Bronchial epithelial cell (primary cell): ENCODE measurements at regions not wholly inside any gene's neighbourhood (a gene's known extent, or its start where the extent isn't known, plus 50 kb on each side); places are given as distances from the start of the nearest gene placed in this dataset.

Source experiments
- DNase-seq: peaks from one replicate; pipeline ENCODE4 v3.0.0-alpha.2; 2010; ENCODE audit warnings: low read depth
- FAIRE-seq: peaks from 2 replicates; lab custom pipeline; 2011; peaks lifted over from hg19 to GRCh38; lab: Jason Lieb, UNC
- H3K27me3 ChIP-seq: 2 replicates; pipeline ENCODE4 v1.5.1; 2011; ENCODE audit warnings: low read length; ENCODE audit not compliant: control insufficient read depth, insufficient read depth
- H3K36me3 ChIP-seq: 2 replicates; pipeline ENCODE4 v1.5.1; 2011; ENCODE audit warnings: low read length; ENCODE audit not compliant: control insufficient read depth, insufficient read depth
- H3K4me3 ChIP-seq: 2 replicates; pipeline ENCODE4 v1.5.1; 2011; ENCODE audit warnings: mild to moderate bottlenecking, low read depth, low read length, control low read depth
- CTCF ChIP-seq: IDR thresholded peaks from 2 replicates; pipeline ENCODE4 v1.5.1; 2011; ENCODE audit warnings: mild to moderate bottlenecking, moderate library complexity, low read length, control low read depth, inconsistent platforms; ENCODE audit not compliant: insufficient read depth, severe bottlenecking

- TF ChIP-seq CTCF, result no peak
- Histone ChIP-seq H3K36me3 (no peaks in the 10 kb centered on the region), H3K27me3 (no peaks in the 10 kb centered on the region), H3K4me3 (no peak overlapping the region)
- FAIRE-seq (no peak), DNase-seq (no peak)
These were observed 74.7 kb upstream of the CD44 start for GRCh38 chr11:35064114-35064800.

DNA sequence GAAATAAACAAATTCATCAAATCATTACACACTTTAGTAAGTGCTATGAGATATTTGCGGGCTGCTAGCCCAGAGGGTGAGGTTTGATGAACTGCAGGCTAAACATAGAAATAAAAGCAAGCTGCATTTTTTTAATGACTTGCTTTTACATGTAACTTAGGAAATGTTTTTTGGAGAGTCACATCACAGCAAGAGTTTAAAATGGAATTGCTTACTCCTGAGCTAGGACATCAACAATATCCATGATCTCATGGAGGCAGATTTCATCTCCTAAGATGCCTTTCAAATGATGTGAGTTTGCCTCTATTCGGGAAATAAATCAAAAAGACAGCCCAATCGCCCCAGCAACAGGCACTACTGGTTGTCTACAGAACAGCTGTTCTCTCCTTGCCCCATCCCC is 73.4 kb upstream of the CD44 start:
- Histone ChIP-seq H3K4me3 (no peak overlapping the region), H3K36me3 (no peaks in the 10 kb centered on the region), H3K27me3 (no peaks in the 10 kb centered on the region)
- DNase-seq, result no peak
- no peak for FAIRE-seq
- TF ChIP-seq CTCF, result no peak

- Histone ChIP-seq H3K36me3 (no peaks in the 10 kb centered on the region), H3K27me3 (no peaks in the 10 kb centered on the region), H3K4me3 (no peak overlapping the region)
- FAIRE-seq, result no peak
- no peak for DNase-seq
- TF ChIP-seq CTCF, result no peak
These were observed 72.9 kb upstream of the CD44 start for GRCh38 chr11:35066030-35066429.

DNA sequence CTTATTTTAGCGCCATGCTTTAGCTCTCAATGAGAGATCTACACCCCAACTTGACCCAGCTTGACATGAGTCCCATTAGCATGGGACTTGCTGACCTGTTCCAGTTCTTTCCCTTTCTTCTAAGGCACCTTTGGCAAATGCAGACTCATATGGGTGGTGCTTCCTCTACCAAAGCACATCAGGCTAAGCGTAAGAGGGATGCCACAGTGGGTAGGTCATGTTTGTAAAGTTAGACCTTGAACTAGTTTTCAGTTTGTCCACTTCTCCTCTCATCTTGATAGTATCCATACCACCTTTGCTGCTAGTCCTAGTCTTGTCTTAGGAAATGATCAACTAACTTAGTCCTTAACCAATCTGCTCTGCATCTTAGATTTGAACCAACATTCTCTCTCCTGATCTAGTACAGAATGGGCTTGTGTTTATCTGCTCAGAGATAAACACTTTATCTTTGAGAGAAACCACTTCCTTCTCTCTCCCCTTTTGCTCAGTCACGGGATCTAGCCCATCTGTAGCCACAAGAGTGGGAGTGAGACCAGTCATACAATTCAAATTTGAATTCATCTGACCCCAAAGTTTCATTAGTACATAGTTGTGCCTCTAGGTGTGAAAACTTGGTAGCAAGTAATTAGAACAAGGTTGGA is 72.1 kb upstream of the CD44 start:
- H3K27me3 ChIP-seq, result no peaks in the 10 kb centered on the region
- DNase-seq, result no peak
- no peak for FAIRE-seq
- TF ChIP-seq CTCF, result no peak
- H3K36me3 ChIP-seq, result no peaks in the 10 kb centered on the region
- no peak overlapping the region for H3K4me3 ChIP-seq

- FAIRE-seq, result no peak
- DNase-seq, result no peak
- no peak for TF ChIP-seq CTCF
- H3K4me3 ChIP-seq, result no peak overlapping the region
- no peaks in the 10 kb centered on the region for H3K36me3 ChIP-seq
- no peaks in the 10 kb centered on the region for H3K27me3 ChIP-seq
These were observed 67.2 kb upstream of the CD44 start for GRCh38 chr11:35071722-35072121.
